GM12878 (cell line): ENCODE measurements at regions not wholly inside any gene's neighbourhood (a gene's known extent, or its start where the extent isn't known, plus 50 kb on each side); places are given as distances from the start of the nearest gene placed in this dataset.

Experiments used
- ATAC-seq: fragments of 200-7000 bp; cut with Tn5 transposase; 3 replicates; pipeline ENCODE4 v1.9.1; 2020; ENCODE audit warnings: mild to moderate bottlenecking, moderate library complexity
- BruUV-seq: library from RNA; stranded (reverse); fragments of 400-500 nt; replicated peaks from 2 replicates; lab custom pipeline; 2021; lab: Mats Ljungman, UMichigan
- CTCF ChIA-PET: fragments of 300-600 bp; sonication (Branson Sonifier 250); formaldehyde crosslinking; extraction: SDS; loops from one replicate; lab custom pipeline; 2021; ENCODE audit warnings: inconsistent platforms; lab: Yijun Ruan, JAX
- POLR2A ChIA-PET: fragments of 350-600 bp; formaldehyde crosslinking; extraction: SDS; loops from one replicate; lab custom pipeline; 2021; ENCODE audit warnings: inconsistent platforms; lab: Charles Lee
- RAD21 ChIA-PET: fragments of 300-600 bp; sonication (Branson Sonifier 250); formaldehyde crosslinking; loops from one replicate; lab custom pipeline; 2023; ENCODE audit warnings: antibody characterized with exemption; ENCODE audit not compliant: unreplicated experiment; lab: Charles Lee
- SMC1A ChIA-PET: fragments of 300-600 bp; sonication (Branson Sonifier 250); formaldehyde crosslinking; loops from one replicate; lab custom pipeline; 2023; ENCODE audit not compliant: unreplicated experiment, uncharacterized antibody; lab: Charles Lee
- DNase-seq: peaks from one replicate; pipeline ENCODE4 v3.0.0-alpha.2; 2011; ENCODE audit warnings: low read depth, low spot score
- FAIRE-seq: peaks from 3 replicates; lab custom pipeline; 2011; peaks lifted over from hg19 to GRCh38; lab: Jason Lieb, UNC
- H2AFZ ChIP-seq: 2 replicates; pipeline ENCODE4 v1.6.0; 2011; ENCODE audit warnings: low read depth, low read length, control low read depth; ENCODE audit not compliant: control insufficient read depth
- H3K27ac ChIP-seq: 2 replicates; pipeline ENCODE4 v1.5.1; 2011; ENCODE audit warnings: control low read depth; ENCODE audit not compliant: control insufficient read depth, insufficient read depth
- H3K27me3 ChIP-seq, 2 experiments: replicated peaks in 1 of 2; 2 replicates each; pipeline versions ENCODE4 v1.6.0 to v1.6.1; 2011; ENCODE audit warnings: low read length in 1 of 2; ENCODE audit not compliant: control insufficient read depth in 2 of 2, insufficient read depth in 2 of 2
- H3K36me3 ChIP-seq, 2 experiments: 2 replicates each; pipeline ENCODE4 v1.5.1; 2011; ENCODE audit warnings: low read length in 1 of 2; ENCODE audit not compliant: control insufficient read depth in 2 of 2, insufficient read depth in 2 of 2
- H3K4me1 ChIP-seq: 2 replicates; pipeline ENCODE4 v1.6.1; 2011; ENCODE audit warnings: mild to moderate bottlenecking, low read length, moderate library complexity, mixed read lengths; ENCODE audit not compliant: control insufficient read depth, insufficient read depth
- H3K4me2 ChIP-seq: 2 replicates; pipeline ENCODE4 v1.6.0; 2011; ENCODE audit warnings: control low read depth; ENCODE audit not compliant: control insufficient read depth, insufficient read depth
- H3K4me3 ChIP-seq: fragments of 200-600 bp; sonication (generic); 2 replicates; pipeline ENCODE4 v1.5.1; 2016
- H3K79me2 ChIP-seq: 2 replicates; pipeline ENCODE4 v1.6.0; 2011; ENCODE audit warnings: low read length; ENCODE audit not compliant: control insufficient read depth, insufficient read depth
- H3K9ac ChIP-seq: 2 replicates; pipeline ENCODE4 v1.8.0; 2011; ENCODE audit warnings: low read length, control low read depth, mixed read lengths; ENCODE audit not compliant: control insufficient read depth, insufficient read depth
- H3K9me3 ChIP-seq: replicated peaks from 3 replicates; pipeline ENCODE4 v1.5.1; 2011; ENCODE audit warnings: mild to moderate bottlenecking, low read length; ENCODE audit not compliant: control insufficient read depth, insufficient read depth
- H4K20me1 ChIP-seq: 2 replicates; pipeline ENCODE4 v1.6.0; 2011; ENCODE audit not compliant: control insufficient read depth, insufficient read depth
- BHLHE40 ChIP-seq, 2 experiments: fragments of 450-650 bp in 1 of 2; IDR thresholded peaks; 2 replicates each; pipeline ENCODE4 v1.6.1; 2011 to 2017; ENCODE audit warnings: low read depth in 2 of 2, borderline replicate concordance in 1 of 2, improper control_type of control experiment in 1 of 2, low read length in 1 of 2, mild to moderate bottlenecking in 1 of 2
- EED ChIP-seq: sonication (generic); IDR thresholded peaks from 2 replicates; pipeline ENCODE4 v1.6.1; 2016; ENCODE audit warnings: antibody characterized with exemption, low read depth
- HDAC6 ChIP-seq: fragments of 200-600 bp; sonication (generic); IDR thresholded peaks from one replicate; pipeline ENCODE4 v1.8.0; 2017; ENCODE audit warnings: antibody characterized with exemption; ENCODE audit not compliant: unreplicated experiment
- IKZF2 ChIP-seq, 2 experiments: fragments of 450-650 bp; IDR thresholded peaks; 2 replicates each; pipeline ENCODE4 v1.6.1; 2017; ENCODE audit warnings: mild to moderate bottlenecking in 2 of 2, moderate library complexity in 2 of 2
- NR2C1 ChIP-seq: fragments of 450-650 bp; IDR thresholded peaks from 2 replicates; pipeline ENCODE4 v1.6.1; 2017; ENCODE audit warnings: antibody characterized with exemption, mild to moderate bottlenecking, moderate library complexity
- RB1 ChIP-seq: fragments of 450-650 bp; formaldehyde crosslinking; IDR thresholded peaks from 2 replicates; pipeline ENCODE4 v1.6.1; 2017; ENCODE audit warnings: mild to moderate bottlenecking, borderline replicate concordance
- SRF ChIP-seq, 2 experiments: IDR thresholded peaks; 2 replicates each; pipeline ENCODE4 v1.6.1; 2011; ENCODE audit warnings: low read depth in 2 of 2, low read length in 2 of 2, mild to moderate bottlenecking in 1 of 2, moderate library complexity in 1 of 2
- WRNIP1 ChIP-seq: IDR thresholded peaks from 2 replicates; pipeline ENCODE4 v1.6.1; 2011; ENCODE audit warnings: low read depth, low read length, improper control_type of control experiment, borderline replicate concordance
- YBX1 ChIP-seq: fragments of 450-650 bp; IDR thresholded peaks from 2 replicates; pipeline ENCODE4 v1.6.1; 2016; ENCODE audit warnings: antibody characterized with exemption
- ZNF24 ChIP-seq: fragments of 450-650 bp; IDR thresholded peaks from 2 replicates; pipeline ENCODE4 v1.6.1; 2017; ENCODE audit warnings: antibody characterized with exemption, mild to moderate bottlenecking
- WGBS: methylation state at CpG from one replicate; pipeline ENCODE4 v1.1.6; 2016; ENCODE audit warnings: low lambda C conversion rate; ENCODE audit not compliant: insufficient replicate concordance, insufficient coverage; ENCODE audit errors: missing lambda C conversion rate; 5-methylcytosine and 5-hydroxymethylcytosine counted together
- in situ Hi-C: fragments of 300-500 bp; cut with MboI; formaldehyde crosslinking; loops from 9 replicates; pipeline ENCODE4 v1.14.3; 2018; ENCODE audit warnings: mixed read lengths
- intact Hi-C: fragments of 100-400 bp; cut with micrococcal nuclease; formaldehyde crosslinking; loops from one replicate; pipeline ENCODE4 v1.14.2; 2022; ENCODE audit not compliant: unreplicated experiment
- TF ChIP-seq, protein P1 (sequence below): IDR thresholded peaks from 2 replicates; pipeline ENCODE4 v1.6.1; 2012; ENCODE audit warnings: low read depth, low read length, improper control_type of control experiment
- TF ChIP-seq, protein P2 (sequence below): fragments of 450-650 bp; IDR thresholded peaks from 2 replicates; pipeline ENCODE4 v1.6.1; 2016; ENCODE audit warnings: mild to moderate bottlenecking
- TF ChIP-seq, protein P3 (sequence below): fragments of 450-650 bp; IDR thresholded peaks from 2 replicates; pipeline ENCODE4 v1.6.1; 2017; ENCODE audit warnings: low read depth, mild to moderate bottlenecking, moderate library complexity

DNA sequence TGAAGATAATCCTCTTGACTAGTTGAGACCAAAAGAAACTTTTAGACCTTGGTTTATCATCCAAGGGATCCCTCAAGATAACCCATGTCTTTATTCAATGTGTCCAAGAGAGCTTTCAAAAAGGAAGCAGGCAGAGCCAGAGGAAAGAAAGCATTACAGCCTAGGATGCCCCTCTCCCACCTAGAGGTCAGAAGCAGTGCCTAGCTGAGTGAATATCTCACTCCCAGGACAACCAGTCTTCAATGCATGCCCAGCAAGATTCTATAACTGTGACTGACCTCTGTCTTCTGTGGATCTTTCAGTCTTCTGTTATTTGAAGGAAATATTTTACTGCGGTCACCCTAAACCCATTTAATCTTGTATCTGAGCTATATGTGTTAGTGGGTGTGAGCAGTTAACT lies 537.2 kb upstream of the CPEB2 start:
- in situ Hi-C loops, result no loop called here
- BruUV-seq, result no TSS peak
- CTCF ChIA-PET, result interaction anchor here (1.3 kb wide), 1 partner anchor 15 kb away, joined by 4 read pairs; no protein-coding TSS in a partner anchor

More for the DNA sequence above, 537.2 kb upstream of the CPEB2 start:
- Histone ChIP-seq H4K20me1 (no peaks in the 10 kb centered on the region), H3K9me3 (no peaks in the 10 kb centered on the region), H3K4me3 (no peak overlapping the region), H3K27me3 (no peaks in the 10 kb centered on the region), H3K4me1 (no peaks in the 10 kb centered on the region), H3K36me3 (no peaks in the 10 kb centered on the region), H3K79me2 (no peaks in the 10 kb centered on the region)
- DNase-seq, result no peak
- intact Hi-C loops, result no loop called here
- RAD21 ChIA-PET, result no interaction called here
- TF ChIP-seq NR2C1 (no peak), YBX1 (no peak), RB1 (no peak), ZNF24 (no peak), WRNIP1 (no peak), HDAC6 (no peak), BHLHE40 (IDR thresholded peaks at IDR 0.05; ENCODE audit: borderline replicate concordance in 1 of 2, low read depth in 2 of 2, low read length in 1 of 2) (no peak), IKZF2 (IDR thresholded peaks at IDR 0.05) (no peak), SRF (IDR thresholded peaks at IDR 0.05; ENCODE audit: low read depth in 2 of 2, low read length in 2 of 2) (no peak), EED (no peak)
- TF ChIP-seq, protein P1, sequence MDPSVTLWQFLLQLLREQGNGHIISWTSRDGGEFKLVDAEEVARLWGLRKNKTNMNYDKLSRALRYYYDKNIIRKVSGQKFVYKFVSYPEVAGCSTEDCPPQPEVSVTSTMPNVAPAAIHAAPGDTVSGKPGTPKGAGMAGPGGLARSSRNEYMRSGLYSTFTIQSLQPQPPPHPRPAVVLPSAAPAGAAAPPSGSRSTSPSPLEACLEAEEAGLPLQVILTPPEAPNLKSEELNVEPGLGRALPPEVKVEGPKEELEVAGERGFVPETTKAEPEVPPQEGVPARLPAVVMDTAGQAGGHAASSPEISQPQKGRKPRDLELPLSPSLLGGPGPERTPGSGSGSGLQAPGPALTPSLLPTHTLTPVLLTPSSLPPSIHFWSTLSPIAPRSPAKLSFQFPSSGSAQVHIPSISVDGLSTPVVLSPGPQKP, result no peak
- TF ChIP-seq, protein P2, sequence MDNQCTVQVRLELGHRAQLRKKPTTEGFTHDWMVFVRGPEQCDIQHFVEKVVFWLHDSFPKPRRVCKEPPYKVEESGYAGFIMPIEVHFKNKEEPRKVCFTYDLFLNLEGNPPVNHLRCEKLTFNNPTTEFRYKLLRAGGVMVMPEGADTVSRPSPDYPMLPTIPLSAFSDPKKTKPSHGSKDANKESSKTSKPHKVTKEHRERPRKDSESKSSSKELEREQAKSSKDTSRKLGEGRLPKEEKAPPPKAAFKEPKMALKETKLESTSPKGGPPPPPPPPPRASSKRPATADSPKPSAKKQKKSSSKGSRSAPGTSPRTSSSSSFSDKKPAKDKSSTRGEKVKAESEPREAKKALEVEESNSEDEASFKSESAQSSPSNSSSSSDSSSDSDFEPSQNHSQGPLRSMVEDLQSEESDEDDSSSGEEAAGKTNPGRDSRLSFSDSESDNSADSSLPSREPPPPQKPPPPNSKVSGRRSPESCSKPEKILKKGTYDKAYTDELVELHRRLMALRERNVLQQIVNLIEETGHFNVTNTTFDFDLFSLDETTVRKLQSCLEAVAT, result no peak
- TF ChIP-seq, protein P3, sequence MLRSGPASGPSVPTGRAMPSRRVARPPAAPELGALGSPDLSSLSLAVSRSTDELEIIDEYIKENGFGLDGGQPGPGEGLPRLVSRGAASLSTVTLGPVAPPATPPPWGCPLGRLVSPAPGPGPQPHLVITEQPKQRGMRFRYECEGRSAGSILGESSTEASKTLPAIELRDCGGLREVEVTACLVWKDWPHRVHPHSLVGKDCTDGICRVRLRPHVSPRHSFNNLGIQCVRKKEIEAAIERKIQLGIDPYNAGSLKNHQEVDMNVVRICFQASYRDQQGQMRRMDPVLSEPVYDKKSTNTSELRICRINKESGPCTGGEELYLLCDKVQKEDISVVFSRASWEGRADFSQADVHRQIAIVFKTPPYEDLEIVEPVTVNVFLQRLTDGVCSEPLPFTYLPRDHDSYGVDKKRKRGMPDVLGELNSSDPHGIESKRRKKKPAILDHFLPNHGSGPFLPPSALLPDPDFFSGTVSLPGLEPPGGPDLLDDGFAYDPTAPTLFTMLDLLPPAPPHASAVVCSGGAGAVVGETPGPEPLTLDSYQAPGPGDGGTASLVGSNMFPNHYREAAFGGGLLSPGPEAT, result no peak
- TF ChIP-seq, all 136 proteins: peak for 0
- SMC1A ChIA-PET, result interaction anchor here (2.0 kb wide), 1 partner anchor 10 kb away, joined by 7 read pairs; no protein-coding TSS in a partner anchor
- H3K27ac ChIP-seq, result no peak overlapping the region
- FAIRE-seq (no peak), ATAC-seq (no peak)
- no peak overlapping the region for H3K9ac ChIP-seq
- POLR2A ChIA-PET, result no interaction called here
- 15% methylated on average over 1 of the region's 1 CpG for WGBS
- no peak overlapping the region for H3K4me2 ChIP-seq
- no peak overlapping the region for H2AFZ ChIP-seq
